H9 (cell line): ENCODE measurements at regions not wholly inside any gene's neighbourhood (a gene's known extent, or its start where the extent isn't known, plus 50 kb on each side); places are given as distances from the start of the nearest gene placed in this dataset.

Source experiments
- DNase-seq: peaks from one replicate; pipeline ENCODE4 v3.0.0-alpha.2; 2017
- H2AFZ ChIP-seq: one replicate; pipeline ENCODE4 v1.6.1; 2013; ENCODE audit warnings: mild to moderate bottlenecking, low read length, control low read depth, moderate library complexity
- H2AK5ac ChIP-seq: 2 replicates; pipeline ENCODE4 v1.6.1; 2013; ENCODE audit warnings: low read length, control low read depth, mixed read lengths; ENCODE audit not compliant: insufficient read length
- H2BK120ac ChIP-seq: one replicate; pipeline ENCODE4 v1.6.1; 2013; ENCODE audit warnings: low read depth, mild to moderate bottlenecking, low read length, control low read depth, inconsistent platforms; ENCODE audit not compliant: poor library complexity, severe bottlenecking
- H2BK12ac ChIP-seq: 2 replicates; pipeline ENCODE4 v1.6.1; 2013; ENCODE audit warnings: low read length, control low read depth, mixed read lengths, low read depth; ENCODE audit not compliant: insufficient read length
- H2BK15ac ChIP-seq: 2 replicates; pipeline ENCODE4 v1.6.1; 2013; ENCODE audit warnings: low read depth, low read length, control low read depth
- H2BK20ac ChIP-seq: one replicate; pipeline ENCODE4 v1.6.1; 2013; ENCODE audit warnings: low read depth, mild to moderate bottlenecking, low read length, control low read depth, inconsistent platforms; ENCODE audit not compliant: poor library complexity, severe bottlenecking
- H2BK5ac ChIP-seq: 2 replicates; pipeline ENCODE4 v1.6.1; 2013; ENCODE audit warnings: low read length, control low read depth, mixed read lengths; ENCODE audit not compliant: insufficient read length
- H3K14ac ChIP-seq: 2 replicates; pipeline ENCODE4 v1.6.1; 2013; ENCODE audit warnings: low read length, control low read depth; ENCODE audit not compliant: insufficient read depth
- H3K18ac ChIP-seq: 2 replicates; pipeline ENCODE4 v1.6.1; 2013; ENCODE audit warnings: low read depth, mild to moderate bottlenecking, mixed read lengths, low read length, control low read depth; ENCODE audit not compliant: insufficient read length
- H3K23ac ChIP-seq: 2 replicates; pipeline ENCODE4 v1.6.1; 2013; ENCODE audit warnings: low read length, control low read depth, mixed read lengths, low read depth; ENCODE audit not compliant: insufficient read length
- H3K23me2 ChIP-seq: 2 replicates; pipeline ENCODE4 v1.6.1; 2013; ENCODE audit warnings: low read depth, mild to moderate bottlenecking, mixed read lengths, low read length, control low read depth; ENCODE audit not compliant: insufficient read length, poor library complexity, severe bottlenecking
- H3K27ac ChIP-seq: 2 replicates; pipeline ENCODE4 v1.5.1; 2013; ENCODE audit warnings: low read length, control low read depth, mixed read lengths, low read depth; ENCODE audit not compliant: insufficient read length
- H3K27me3 ChIP-seq: 2 replicates; pipeline ENCODE4 v1.6.1; 2013; ENCODE audit warnings: low read length, control low read depth, inconsistent platforms; ENCODE audit not compliant: insufficient read depth
- H3K4ac ChIP-seq: 2 replicates; pipeline ENCODE4 v1.6.1; 2013; ENCODE audit warnings: low read depth, mild to moderate bottlenecking, control low read depth, inconsistent platforms, low read length, moderate library complexity
- H3K4me1 ChIP-seq: 2 replicates; pipeline ENCODE4 v1.6.1; 2013; ENCODE audit warnings: low read length, control low read depth, inconsistent platforms; ENCODE audit not compliant: insufficient read depth
- H3K4me2 ChIP-seq: 2 replicates; pipeline ENCODE4 v1.6.1; 2013; ENCODE audit warnings: low read length, control low read depth, mixed read lengths; ENCODE audit not compliant: insufficient read length, insufficient read depth
- H3K56ac ChIP-seq: 2 replicates; pipeline ENCODE4 v1.6.1; 2013; ENCODE audit warnings: low read depth, mild to moderate bottlenecking, mixed read lengths, low read length, control low read depth; ENCODE audit not compliant: insufficient read length
- H3K79me1 ChIP-seq: 2 replicates; pipeline ENCODE4 v1.6.1; 2013; ENCODE audit warnings: low read depth, mild to moderate bottlenecking, moderate library complexity, low read length, control low read depth, inconsistent platforms; ENCODE audit not compliant: insufficient read depth, poor library complexity, severe bottlenecking
- H3K79me2 ChIP-seq: 2 replicates; pipeline ENCODE4 v1.6.1; 2013; ENCODE audit warnings: low read length, control low read depth, inconsistent platforms; ENCODE audit not compliant: insufficient read depth
- H3K9ac ChIP-seq: 2 replicates; pipeline ENCODE4 v1.6.1; 2013; ENCODE audit warnings: low read length, control low read depth, mixed read lengths; ENCODE audit not compliant: insufficient read length; ENCODE audit errors: extremely low read depth
- H3K9me3 ChIP-seq: one replicate; pipeline ENCODE4 v1.6.1; 2013; ENCODE audit warnings: low read depth, low read length, inconsistent platforms; ENCODE audit not compliant: control insufficient read depth
- H3T11ph ChIP-seq: one replicate; pipeline ENCODE4 v1.6.1; 2013; ENCODE audit warnings: mild to moderate bottlenecking, low read length, control low read depth, inconsistent platforms
- H4K20me1 ChIP-seq: one replicate; pipeline ENCODE4 v1.6.1; 2013; ENCODE audit not compliant: control insufficient read depth, insufficient read length, insufficient read depth
- H4K5ac ChIP-seq: 2 replicates; pipeline ENCODE4 v1.6.1; 2013; ENCODE audit warnings: low read depth, mild to moderate bottlenecking, mixed read lengths, low read length, control low read depth; ENCODE audit not compliant: insufficient read length
- H4K8ac ChIP-seq: replicated peaks from 2 replicates; pipeline ENCODE4 v1.6.1; 2013; ENCODE audit warnings: low read length, control low read depth, mixed read lengths, low read depth; ENCODE audit not compliant: insufficient read length
- H4K91ac ChIP-seq: 2 replicates; pipeline ENCODE4 v1.6.1; 2013; ENCODE audit warnings: low read depth, mild to moderate bottlenecking, moderate library complexity, mixed read lengths, low read length, control low read depth; ENCODE audit not compliant: insufficient read length
- H3K27ac Mint-ChIP-seq, 3 experiments: 2 replicates in 2 of 3; 3 replicates in 1 of 3; pipeline ENCODE4 v1.8.0; 2020 to 2021; ENCODE audit warnings: mixed read lengths in 3 of 3, mild to moderate bottlenecking in 1 of 3, moderate library complexity in 1 of 3
- H3K27me3 Mint-ChIP-seq: 2 replicates; pipeline ENCODE4 v1.8.0; 2021; ENCODE audit warnings: low read depth, mild to moderate bottlenecking, moderate library complexity, mixed read lengths
- H3K36me3 Mint-ChIP-seq, 3 experiments: 2 replicates in 2 of 3; 3 replicates in 1 of 3; pipeline ENCODE4 v1.8.0; 2020 to 2021; ENCODE audit warnings: low read depth in 3 of 3, mixed read lengths in 3 of 3; ENCODE audit not compliant: insufficient read depth in 1 of 3
- H3K4me1 Mint-ChIP-seq, 2 experiments: 2 replicates each; pipeline ENCODE4 v1.8.0; 2020; ENCODE audit warnings: mixed read lengths in 2 of 2
- H3K4me3 Mint-ChIP-seq, 2 experiments: 2 replicates in 1 of 2; 3 replicates in 1 of 2; pipeline ENCODE4 v1.8.0; 2020 to 2021; ENCODE audit warnings: mild to moderate bottlenecking in 2 of 2, mixed read lengths in 2 of 2, moderate library complexity in 1 of 2
- H3K9me3 Mint-ChIP-seq, 2 experiments: 2 replicates in 1 of 2; 3 replicates in 1 of 2; pipeline ENCODE4 v1.8.0; 2020; ENCODE audit warnings: mild to moderate bottlenecking in 2 of 2, mixed read lengths in 2 of 2, moderate library complexity in 1 of 2
- CTCF ChIP-seq: fragments of 200-600 bp; sonication (generic); conservative IDR thresholded peaks from 3 replicates; pipeline ENCODE4 v1.8.0; 2021; ENCODE audit warnings: antibody characterized with exemption, mild to moderate bottlenecking
- WGBS: extraction: QIAGEN DNeasy Blood & Tissue Kit; methylation state at CpG from one replicate; pipeline ENCODE4 v1.1.7; 2013; ENCODE audit warnings: missing lambda C conversion rate, low lambda C conversion rate, mixed read lengths; ENCODE audit not compliant: insufficient read length; ENCODE audit errors: extremely low coverage; 5-methylcytosine and 5-hydroxymethylcytosine counted together

GRCh38 chr5:152260940-152261339 is 144.1 kb downstream of the NMUR2 start:
- Mint-ChIP-seq H3K9me3 (peaks cover 0 to 5% of the 10 kb centered on the region in 2 experiments; a peak in 2 of 5 replicates), H3K36me3 (no peaks in the 10 kb centered on the region; a peak in 1 of 7 replicates), H3K27me3 (peaks cover 89% of the 10 kb centered on the region), H3K4me3 (no peak overlapping the region), H3K27ac (no peak overlapping the region), H3K4me1 (peaks cover 16 to 17% of the 10 kb centered on the region in 2 experiments)
- TF ChIP-seq CTCF, result no peak
- no peak overlapping the region for H3K4me2 ChIP-seq
- no peak overlapping the region for H4K91ac ChIP-seq
- no peaks in the 10 kb centered on the region for H3K79me2 ChIP-seq
- H2AFZ ChIP-seq, result no peak overlapping the region
- H2AK5ac ChIP-seq, result no peak overlapping the region
- H3K14ac ChIP-seq, result no peak overlapping the region
- H2BK15ac ChIP-seq, result no peak overlapping the region
- no peak overlapping the region for H4K5ac ChIP-seq
- no peaks in the 10 kb centered on the region for H4K20me1 ChIP-seq
- no peaks in the 10 kb centered on the region for H3K23me2 ChIP-seq
- no peak overlapping the region for H3K4ac ChIP-seq
- H3K27ac ChIP-seq, result no peak overlapping the region
- no peak overlapping the region for H3T11ph ChIP-seq
- no peaks in the 10 kb centered on the region for H3K9me3 ChIP-seq
- H2BK20ac ChIP-seq, result no peak overlapping the region
- no peak overlapping the region for H2BK5ac ChIP-seq
- no peak overlapping the region for H2BK12ac ChIP-seq
- no peak overlapping the region for H3K23ac ChIP-seq
- H3K4me1 ChIP-seq, result peaks cover 6% of the 10 kb centered on the region
- peaks cover 9% of the 10 kb centered on the region; the same call in 1 of the 2 replicates for H3K27me3 ChIP-seq
- no peak overlapping the region for H3K56ac ChIP-seq
- no peaks in the 10 kb centered on the region for H3K79me1 ChIP-seq
- no peak overlapping the region for H2BK120ac ChIP-seq
- H3K9ac ChIP-seq, result no peak overlapping the region
- H3K18ac ChIP-seq, result no peak overlapping the region
- no CpG with 5 or more reads among the region's 7 CpGs for WGBS
- H4K8ac ChIP-seq, result no peak overlapping the region
- no peak for DNase-seq
